H1 (cell line): ENCODE measurements at regions not wholly inside any gene's neighbourhood (a gene's known extent, or its start where the extent isn't known, plus 50 kb on each side); places are given as distances from the start of the nearest gene placed in this dataset.

Experiments used
- TF ChIP-seq, protein P1 (sequence below): fragments of 300-600 bp; sonication (generic); IDR thresholded peaks from 2 replicates; pipeline ENCODE4 v1.7.1; 2012; ENCODE audit warnings: low read length, moderate library complexity, mild to moderate bottlenecking, inconsistent platforms; ENCODE audit not compliant: insufficient replicate concordance

DNA sequence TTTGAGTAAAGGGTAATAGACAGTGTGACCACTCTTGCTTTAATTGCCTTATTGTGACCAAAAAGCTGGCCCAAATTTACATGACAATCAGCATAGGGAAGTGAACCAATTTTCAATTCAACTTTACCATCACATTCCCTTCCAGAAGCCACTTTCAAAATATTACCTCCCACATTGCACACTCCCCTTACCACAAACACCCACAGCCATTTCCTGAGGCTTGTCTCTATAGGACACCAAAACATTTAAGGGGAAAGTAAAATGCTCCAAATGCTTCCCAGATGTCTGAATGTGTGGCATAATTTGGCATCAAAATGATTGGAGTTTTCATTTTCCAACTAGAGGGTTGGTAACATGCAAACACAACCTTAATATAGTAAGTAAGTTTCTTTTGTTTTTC lies 616.1 kb downstream of the SLC4A3 start (continued):
- TF ChIP-seq, protein P1, sequence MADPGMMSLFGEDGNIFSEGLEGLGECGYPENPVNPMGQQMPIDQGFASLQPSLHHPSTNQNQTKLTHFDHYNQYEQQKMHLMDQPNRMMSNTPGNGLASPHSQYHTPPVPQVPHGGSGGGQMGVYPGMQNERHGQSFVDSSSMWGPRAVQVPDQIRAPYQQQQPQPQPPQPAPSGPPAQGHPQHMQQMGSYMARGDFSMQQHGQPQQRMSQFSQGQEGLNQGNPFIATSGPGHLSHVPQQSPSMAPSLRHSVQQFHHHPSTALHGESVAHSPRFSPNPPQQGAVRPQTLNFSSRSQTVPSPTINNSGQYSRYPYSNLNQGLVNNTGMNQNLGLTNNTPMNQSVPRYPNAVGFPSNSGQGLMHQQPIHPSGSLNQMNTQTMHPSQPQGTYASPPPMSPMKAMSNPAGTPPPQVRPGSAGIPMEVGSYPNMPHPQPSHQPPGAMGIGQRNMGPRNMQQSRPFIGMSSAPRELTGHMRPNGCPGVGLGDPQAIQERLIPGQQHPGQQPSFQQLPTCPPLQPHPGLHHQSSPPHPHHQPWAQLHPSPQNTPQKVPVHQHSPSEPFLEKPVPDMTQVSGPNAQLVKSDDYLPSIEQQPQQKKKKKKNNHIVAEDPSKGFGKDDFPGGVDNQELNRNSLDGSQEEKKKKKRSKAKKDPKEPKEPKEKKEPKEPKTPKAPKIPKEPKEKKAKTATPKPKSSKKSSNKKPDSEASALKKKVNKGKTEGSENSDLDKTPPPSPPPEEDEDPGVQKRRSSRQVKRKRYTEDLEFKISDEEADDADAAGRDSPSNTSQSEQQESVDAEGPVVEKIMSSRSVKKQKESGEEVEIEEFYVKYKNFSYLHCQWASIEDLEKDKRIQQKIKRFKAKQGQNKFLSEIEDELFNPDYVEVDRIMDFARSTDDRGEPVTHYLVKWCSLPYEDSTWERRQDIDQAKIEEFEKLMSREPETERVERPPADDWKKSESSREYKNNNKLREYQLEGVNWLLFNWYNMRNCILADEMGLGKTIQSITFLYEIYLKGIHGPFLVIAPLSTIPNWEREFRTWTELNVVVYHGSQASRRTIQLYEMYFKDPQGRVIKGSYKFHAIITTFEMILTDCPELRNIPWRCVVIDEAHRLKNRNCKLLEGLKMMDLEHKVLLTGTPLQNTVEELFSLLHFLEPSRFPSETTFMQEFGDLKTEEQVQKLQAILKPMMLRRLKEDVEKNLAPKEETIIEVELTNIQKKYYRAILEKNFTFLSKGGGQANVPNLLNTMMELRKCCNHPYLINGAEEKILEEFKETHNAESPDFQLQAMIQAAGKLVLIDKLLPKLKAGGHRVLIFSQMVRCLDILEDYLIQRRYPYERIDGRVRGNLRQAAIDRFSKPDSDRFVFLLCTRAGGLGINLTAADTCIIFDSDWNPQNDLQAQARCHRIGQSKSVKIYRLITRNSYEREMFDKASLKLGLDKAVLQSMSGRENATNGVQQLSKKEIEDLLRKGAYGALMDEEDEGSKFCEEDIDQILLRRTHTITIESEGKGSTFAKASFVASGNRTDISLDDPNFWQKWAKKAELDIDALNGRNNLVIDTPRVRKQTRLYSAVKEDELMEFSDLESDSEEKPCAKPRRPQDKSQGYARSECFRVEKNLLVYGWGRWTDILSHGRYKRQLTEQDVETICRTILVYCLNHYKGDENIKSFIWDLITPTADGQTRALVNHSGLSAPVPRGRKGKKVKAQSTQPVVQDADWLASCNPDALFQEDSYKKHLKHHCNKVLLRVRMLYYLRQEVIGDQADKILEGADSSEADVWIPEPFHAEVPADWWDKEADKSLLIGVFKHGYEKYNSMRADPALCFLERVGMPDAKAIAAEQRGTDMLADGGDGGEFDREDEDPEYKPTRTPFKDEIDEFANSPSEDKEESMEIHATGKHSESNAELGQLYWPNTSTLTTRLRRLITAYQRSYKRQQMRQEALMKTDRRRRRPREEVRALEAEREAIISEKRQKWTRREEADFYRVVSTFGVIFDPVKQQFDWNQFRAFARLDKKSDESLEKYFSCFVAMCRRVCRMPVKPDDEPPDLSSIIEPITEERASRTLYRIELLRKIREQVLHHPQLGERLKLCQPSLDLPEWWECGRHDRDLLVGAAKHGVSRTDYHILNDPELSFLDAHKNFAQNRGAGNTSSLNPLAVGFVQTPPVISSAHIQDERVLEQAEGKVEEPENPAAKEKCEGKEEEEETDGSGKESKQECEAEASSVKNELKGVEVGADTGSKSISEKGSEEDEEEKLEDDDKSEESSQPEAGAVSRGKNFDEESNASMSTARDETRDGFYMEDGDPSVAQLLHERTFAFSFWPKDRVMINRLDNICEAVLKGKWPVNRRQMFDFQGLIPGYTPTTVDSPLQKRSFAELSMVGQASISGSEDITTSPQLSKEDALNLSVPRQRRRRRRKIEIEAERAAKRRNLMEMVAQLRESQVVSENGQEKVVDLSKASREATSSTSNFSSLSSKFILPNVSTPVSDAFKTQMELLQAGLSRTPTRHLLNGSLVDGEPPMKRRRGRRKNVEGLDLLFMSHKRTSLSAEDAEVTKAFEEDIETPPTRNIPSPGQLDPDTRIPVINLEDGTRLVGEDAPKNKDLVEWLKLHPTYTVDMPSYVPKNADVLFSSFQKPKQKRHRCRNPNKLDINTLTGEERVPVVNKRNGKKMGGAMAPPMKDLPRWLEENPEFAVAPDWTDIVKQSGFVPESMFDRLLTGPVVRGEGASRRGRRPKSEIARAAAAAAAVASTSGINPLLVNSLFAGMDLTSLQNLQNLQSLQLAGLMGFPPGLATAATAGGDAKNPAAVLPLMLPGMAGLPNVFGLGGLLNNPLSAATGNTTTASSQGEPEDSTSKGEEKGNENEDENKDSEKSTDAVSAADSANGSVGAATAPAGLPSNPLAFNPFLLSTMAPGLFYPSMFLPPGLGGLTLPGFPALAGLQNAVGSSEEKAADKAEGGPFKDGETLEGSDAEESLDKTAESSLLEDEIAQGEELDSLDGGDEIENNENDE: no peak
